KMS-11 (cell line): ENCODE measurements at regions not wholly inside any gene's neighbourhood (a gene's known extent, or its start where the extent isn't known, plus 50 kb on each side); places are given as distances from the start of the nearest gene placed in this dataset.

Source experiments
- H2AFZ ChIP-seq: fragments of 200-600 bp; sonication (generic); 2 replicates; pipeline ENCODE4 v1.6.1; 2016; ENCODE audit warnings: antibody characterized with exemption, mixed run types, low read depth
- H3K27ac ChIP-seq: fragments of 200-600 bp; sonication (generic); 2 replicates; pipeline ENCODE4 v1.6.1; 2016; ENCODE audit warnings: mild to moderate bottlenecking, mixed run types
- H3K27me3 ChIP-seq: fragments of 200-600 bp; sonication (generic); 2 replicates; pipeline ENCODE4 v1.6.1; 2017; ENCODE audit warnings: mild to moderate bottlenecking, low read depth, mixed run types, moderate library complexity; ENCODE audit not compliant: insufficient read depth
- H3K36me3 ChIP-seq: fragments of 200-600 bp; sonication (generic); 2 replicates; pipeline ENCODE4 v1.6.1; 2017; ENCODE audit warnings: mild to moderate bottlenecking, mixed run types; ENCODE audit not compliant: insufficient read depth
- H3K4me1 ChIP-seq: fragments of 200-600 bp; sonication (generic); 2 replicates; pipeline ENCODE4 v1.6.1; 2016; ENCODE audit warnings: mild to moderate bottlenecking, low read depth, mixed run types; ENCODE audit not compliant: poor library complexity, severe bottlenecking
- H3K4me2 ChIP-seq: fragments of 200-600 bp; sonication (generic); 2 replicates; pipeline ENCODE4 v1.7.0; 2016; ENCODE audit warnings: mild to moderate bottlenecking, mixed run types
- H3K4me3 ChIP-seq: fragments of 200-600 bp; sonication (generic); IDR thresholded peaks from 2 replicates; pipeline ENCODE4 v1.6.1; 2017; ENCODE audit warnings: low read depth, low read length, mixed read lengths; ENCODE audit not compliant: insufficient read depth
- H3K79me2 ChIP-seq: fragments of 200-600 bp; sonication (generic); 2 replicates; pipeline ENCODE4 v1.6.1; 2016; ENCODE audit warnings: low read depth, mixed run types; ENCODE audit not compliant: insufficient read depth
- H3K9ac ChIP-seq: fragments of 200-600 bp; sonication (generic); 2 replicates; pipeline ENCODE4 v1.6.1; 2016; ENCODE audit warnings: mild to moderate bottlenecking, mixed run types
- H4K20me1 ChIP-seq: fragments of 200-600 bp; sonication (generic); 2 replicates; pipeline ENCODE4 v1.6.1; 2016; ENCODE audit warnings: mild to moderate bottlenecking, mixed run types; ENCODE audit not compliant: insufficient read depth
- TF ChIP-seq, protein P1 (sequence below): fragments of 200-600 bp; sonication (generic); conservative IDR thresholded peaks from 2 replicates; pipeline ENCODE4 v1.6.1; 2017; ENCODE audit warnings: low read depth, mild to moderate bottlenecking, antibody characterized with exemption, low read length, moderate library complexity, mixed read lengths

DNA sequence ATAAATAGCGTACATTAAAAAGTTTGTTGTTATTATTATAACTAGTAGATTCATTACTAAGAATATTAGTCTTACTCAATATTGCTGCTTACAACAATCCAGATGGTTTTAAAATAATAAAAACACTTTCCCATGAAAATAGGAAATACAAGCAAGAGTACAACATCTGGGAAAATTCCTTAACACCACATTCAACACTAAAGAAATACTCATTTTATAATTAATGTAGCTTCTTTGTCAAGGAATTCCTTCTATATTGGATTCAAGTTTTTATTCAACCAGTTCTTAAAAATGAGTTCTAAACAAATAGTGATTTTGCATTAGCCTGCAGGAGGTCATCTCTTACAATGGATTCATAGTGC lies 650.3 kb upstream of the SLC35B3 start:
- TF ChIP-seq, protein P1, sequence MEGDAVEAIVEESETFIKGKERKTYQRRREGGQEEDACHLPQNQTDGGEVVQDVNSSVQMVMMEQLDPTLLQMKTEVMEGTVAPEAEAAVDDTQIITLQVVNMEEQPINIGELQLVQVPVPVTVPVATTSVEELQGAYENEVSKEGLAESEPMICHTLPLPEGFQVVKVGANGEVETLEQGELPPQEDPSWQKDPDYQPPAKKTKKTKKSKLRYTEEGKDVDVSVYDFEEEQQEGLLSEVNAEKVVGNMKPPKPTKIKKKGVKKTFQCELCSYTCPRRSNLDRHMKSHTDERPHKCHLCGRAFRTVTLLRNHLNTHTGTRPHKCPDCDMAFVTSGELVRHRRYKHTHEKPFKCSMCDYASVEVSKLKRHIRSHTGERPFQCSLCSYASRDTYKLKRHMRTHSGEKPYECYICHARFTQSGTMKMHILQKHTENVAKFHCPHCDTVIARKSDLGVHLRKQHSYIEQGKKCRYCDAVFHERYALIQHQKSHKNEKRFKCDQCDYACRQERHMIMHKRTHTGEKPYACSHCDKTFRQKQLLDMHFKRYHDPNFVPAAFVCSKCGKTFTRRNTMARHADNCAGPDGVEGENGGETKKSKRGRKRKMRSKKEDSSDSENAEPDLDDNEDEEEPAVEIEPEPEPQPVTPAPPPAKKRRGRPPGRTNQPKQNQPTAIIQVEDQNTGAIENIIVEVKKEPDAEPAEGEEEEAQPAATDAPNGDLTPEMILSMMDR, result no peak
- Histone ChIP-seq H4K20me1 (no peaks in the 10 kb centered on the region), H3K79me2 (no peaks in the 10 kb centered on the region), H3K4me3 (no peak overlapping the region), H3K36me3 (no peaks in the 10 kb centered on the region), H3K4me2 (no peak overlapping the region), H3K4me1 (no peaks in the 10 kb centered on the region), H3K27me3 (no peaks in the 10 kb centered on the region), H3K27ac (no peak overlapping the region), H2AFZ (no peak overlapping the region), H3K9ac (no peak overlapping the region)

DNA sequence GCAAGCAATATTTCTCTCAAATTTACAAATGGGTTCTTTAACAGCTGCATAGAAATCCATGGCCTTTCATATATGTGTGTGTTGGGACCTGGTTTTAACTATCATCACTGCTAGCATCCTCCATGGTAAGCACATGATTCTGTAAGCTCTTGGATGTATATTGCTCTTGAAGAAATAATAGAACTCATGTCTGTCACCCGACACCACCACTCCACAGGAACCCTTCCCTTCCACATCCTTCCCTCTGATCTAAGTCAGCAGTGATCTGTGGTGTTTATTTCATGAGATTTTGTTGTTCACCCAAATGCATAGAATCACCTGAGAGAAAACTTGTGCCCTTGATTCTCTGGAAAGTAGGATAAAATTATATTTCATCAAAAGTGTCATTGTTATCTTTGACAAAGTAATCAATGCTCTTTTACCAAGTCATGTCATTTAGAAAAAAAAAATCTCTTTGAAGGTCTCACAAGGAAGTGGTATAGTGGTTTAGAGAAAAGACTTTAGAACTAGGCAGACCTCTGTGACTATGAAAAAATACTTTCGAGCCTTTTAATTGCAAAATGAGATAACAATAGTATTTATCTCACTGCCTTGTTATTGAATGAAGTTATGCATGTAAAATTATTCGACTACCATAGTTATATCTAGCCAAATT lies 649.8 kb upstream of the SLC35B3 start:
- Histone ChIP-seq H3K4me2 (no peak overlapping the region), H3K4me3 (no peak overlapping the region), H3K27me3 (no peaks in the 10 kb centered on the region), H3K79me2 (no peaks in the 10 kb centered on the region), H3K9ac (no peak overlapping the region), H3K27ac (no peak overlapping the region), H4K20me1 (no peaks in the 10 kb centered on the region), H3K4me1 (no peaks in the 10 kb centered on the region), H3K36me3 (no peaks in the 10 kb centered on the region), H2AFZ (no peak overlapping the region)
- TF ChIP-seq, protein P1, result no peak

DNA sequence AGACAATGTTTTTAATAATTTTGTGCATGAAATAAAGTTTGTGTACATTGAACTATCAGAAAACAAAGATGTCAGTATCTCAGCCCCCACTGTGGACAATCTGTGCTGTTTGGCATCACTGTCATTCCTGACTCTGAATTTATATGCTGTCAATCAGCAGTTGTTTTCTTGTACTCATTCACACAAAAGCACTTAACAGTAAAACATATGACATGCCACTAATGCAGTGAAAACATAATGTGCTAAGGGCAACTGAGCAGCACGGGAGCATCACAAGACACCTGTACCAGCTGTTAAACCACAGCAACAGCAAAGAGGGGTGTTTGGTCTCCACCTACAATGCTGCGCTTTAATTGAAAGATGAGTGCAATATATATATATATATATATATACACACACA lies 647.8 kb upstream of the SLC35B3 start:
- H3K4me1 ChIP-seq, result no peaks in the 10 kb centered on the region
- TF ChIP-seq, protein P1, result no peak

DNA sequence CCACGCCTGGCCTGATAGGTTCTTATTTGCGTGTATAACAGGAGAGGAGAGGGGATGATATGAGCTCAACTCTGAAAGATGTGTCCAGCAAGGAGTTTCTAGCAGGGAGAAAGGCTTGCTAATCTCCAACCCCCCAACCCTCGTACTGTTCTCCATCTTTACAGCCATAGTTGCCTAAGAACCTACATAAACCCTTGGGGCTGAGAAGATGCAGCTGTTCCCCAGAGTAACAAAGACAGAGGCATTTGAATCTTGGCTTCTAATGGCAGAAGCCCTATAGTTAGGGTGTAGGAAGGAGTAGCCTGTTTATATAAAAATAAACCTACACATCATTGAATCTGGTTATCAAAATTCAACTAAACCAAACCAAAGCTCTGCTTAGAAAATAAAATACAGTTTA lies 631.4 kb upstream of the SLC35B3 start:
- Histone ChIP-seq H3K27me3 (no peaks in the 10 kb centered on the region), H3K4me3 (no peak overlapping the region), H3K4me1 (no peaks in the 10 kb centered on the region), H3K27ac (no peak overlapping the region), H2AFZ (no peak overlapping the region), H3K9ac (no peak overlapping the region), H3K79me2 (no peaks in the 10 kb centered on the region), H4K20me1 (no peaks in the 10 kb centered on the region), H3K36me3 (no peaks in the 10 kb centered on the region), H3K4me2 (no peak overlapping the region)
- TF ChIP-seq, protein P1, result no peak

More for the DNA sequence above, 647.8 kb upstream of the SLC35B3 start:
- Histone ChIP-seq H3K27ac (no peak overlapping the region), H3K9ac (no peak overlapping the region), H3K36me3 (no peaks in the 10 kb centered on the region), H4K20me1 (no peaks in the 10 kb centered on the region), H3K4me3 (no peak overlapping the region), H3K4me2 (no peak overlapping the region), H3K79me2 (no peaks in the 10 kb centered on the region), H2AFZ (no peak overlapping the region), H3K27me3 (no peaks in the 10 kb centered on the region)
